H1 (cell line): ENCODE measurements at regions not wholly inside any gene's neighbourhood (a gene's known extent, or its start where the extent isn't known, plus 50 kb on each side); places are given as distances from the start of the nearest gene placed in this dataset.

Experiments used
- CBX5 ChIP-seq: fragments of 300-800, 300-1000 bp; sonication (generic); IDR thresholded peaks from 2 replicates; pipeline ENCODE4 v1.7.1; 2016; ENCODE audit warnings: antibody characterized with exemption, low read length, low read depth
- JUN ChIP-seq: IDR thresholded peaks from 2 replicates; pipeline ENCODE4 v1.6.1; 2011; ENCODE audit warnings: low read depth, mild to moderate bottlenecking, improper control_type of control experiment, low read length
- KDM5A ChIP-seq: fragments of 200-600 bp; IDR thresholded peaks from 2 replicates; pipeline ENCODE4 v1.7.1; 2012; ENCODE audit warnings: mild to moderate bottlenecking, low read length, inconsistent platforms, mixed read lengths
- NANOG ChIP-seq: IDR thresholded peaks from 2 replicates; pipeline ENCODE4 v1.6.1; 2011; ENCODE audit warnings: low read length, low read depth, mild to moderate bottlenecking, inconsistent platforms; ENCODE audit not compliant: insufficient read depth, poor library complexity, severe bottlenecking
- RNF2 ChIP-seq: fragments of 200-900, 300-1000 bp; sonication (generic); IDR thresholded peaks from 2 replicates; pipeline ENCODE4 v1.7.1; 2016; ENCODE audit warnings: borderline replicate concordance, low read depth, mild to moderate bottlenecking, antibody characterized with exemption, low read length; ENCODE audit not compliant: poor library complexity, severe bottlenecking; ENCODE audit errors: missing control alignments
- SIX5 ChIP-seq: IDR thresholded peaks from 2 replicates; pipeline ENCODE4 v1.6.1; 2011; ENCODE audit warnings: mild to moderate bottlenecking, low read depth, low read length
- TCF12 ChIP-seq: IDR thresholded peaks from 2 replicates; pipeline ENCODE4 v1.6.1; 2011; ENCODE audit warnings: low read depth, mild to moderate bottlenecking, low read length
- ZNF274 ChIP-seq: IDR thresholded peaks from 2 replicates; pipeline ENCODE4 v1.7.0; 2012; ENCODE audit warnings: low read length, borderline replicate concordance; ENCODE audit errors: extremely low read depth
- TF ChIP-seq, protein P1 (sequence below): IDR thresholded peaks from 2 replicates; pipeline ENCODE4 v1.6.1; 2012; ENCODE audit warnings: inconsistent platforms

DNA sequence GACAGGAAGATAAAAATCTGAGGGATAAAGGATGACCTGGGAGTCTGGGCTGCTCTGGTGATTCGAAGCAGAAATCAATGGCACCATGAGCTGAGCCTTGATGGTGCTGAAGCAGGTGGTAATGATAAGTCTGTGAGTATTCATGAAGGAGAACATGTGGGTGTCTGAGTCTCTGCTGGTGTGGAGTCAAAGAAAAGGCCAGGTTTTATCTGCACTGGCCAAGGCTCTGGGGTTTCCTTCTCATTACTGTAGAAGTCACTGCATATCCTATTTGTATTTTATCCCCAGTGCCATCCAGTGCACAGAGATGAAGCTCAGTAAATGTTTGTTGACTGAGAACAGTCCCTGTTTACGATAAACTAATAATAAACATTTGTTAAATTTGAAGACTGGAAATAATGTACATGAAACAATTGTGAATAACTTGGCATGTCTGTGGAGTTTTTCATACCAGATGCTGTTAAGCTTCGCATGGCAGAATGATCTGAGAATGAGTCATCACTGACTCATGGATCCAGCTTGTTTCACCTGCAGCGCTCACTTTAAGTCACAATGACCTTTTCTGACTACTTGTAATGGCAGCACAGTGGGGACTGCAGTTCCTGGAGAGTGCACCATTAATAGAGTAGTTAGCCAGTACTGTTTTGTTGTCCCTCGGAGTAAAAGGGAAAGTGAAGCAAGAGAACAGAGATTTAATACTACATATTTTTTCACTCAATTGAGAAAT is 538.5 kb downstream of the HTR7 start (continued):
- TF ChIP-seq RNF2 = no peak
- peak; percentile 99 for TF ChIP-seq JUN
- TF ChIP-seq TCF12 = peak; percentile 88; the same call in 1 of the 2 replicates
- TF ChIP-seq ZNF274 = no peak
- no peak for TF ChIP-seq KDM5A
- TF ChIP-seq SIX5 = no peak
- no peak for TF ChIP-seq CBX5
- TF ChIP-seq, protein P1, sequence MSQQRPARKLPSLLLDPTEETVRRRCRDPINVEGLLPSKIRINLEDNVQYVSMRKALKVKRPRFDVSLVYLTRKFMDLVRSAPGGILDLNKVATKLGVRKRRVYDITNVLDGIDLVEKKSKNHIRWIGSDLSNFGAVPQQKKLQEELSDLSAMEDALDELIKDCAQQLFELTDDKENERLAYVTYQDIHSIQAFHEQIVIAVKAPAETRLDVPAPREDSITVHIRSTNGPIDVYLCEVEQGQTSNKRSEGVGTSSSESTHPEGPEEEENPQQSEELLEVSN = peak; percentile 14; the same call in 1 of the 2 replicates
- TF ChIP-seq NANOG = peak; percentile 99
